ENCODE measurements at regions not wholly inside any gene's neighbourhood (a gene's known extent, or its start where the extent isn't known, plus 50 kb on each side); places are given as distances from the start of the nearest gene placed in this dataset.

DNA sequence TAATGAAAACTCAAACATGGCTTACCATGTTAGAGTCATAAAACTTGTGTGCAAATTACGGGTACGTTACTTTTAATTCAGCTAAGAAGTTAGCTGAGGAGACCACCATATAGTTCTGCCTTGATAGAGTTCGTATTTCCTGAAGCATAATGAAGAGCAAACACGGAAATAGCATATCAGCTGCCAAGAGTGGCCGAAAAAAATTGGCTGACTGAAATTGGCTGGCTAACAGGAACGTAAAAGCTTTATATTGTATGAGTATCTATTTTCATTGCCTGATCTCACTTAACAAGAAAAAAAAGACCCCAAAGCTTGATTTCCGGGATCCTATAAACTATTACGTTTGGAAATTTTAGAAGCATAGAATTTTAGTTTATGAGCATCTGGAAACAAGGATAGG lies 1222.9 kb downstream of the ZPLD1 start:
- TF ChIP-seq, protein P1, sequence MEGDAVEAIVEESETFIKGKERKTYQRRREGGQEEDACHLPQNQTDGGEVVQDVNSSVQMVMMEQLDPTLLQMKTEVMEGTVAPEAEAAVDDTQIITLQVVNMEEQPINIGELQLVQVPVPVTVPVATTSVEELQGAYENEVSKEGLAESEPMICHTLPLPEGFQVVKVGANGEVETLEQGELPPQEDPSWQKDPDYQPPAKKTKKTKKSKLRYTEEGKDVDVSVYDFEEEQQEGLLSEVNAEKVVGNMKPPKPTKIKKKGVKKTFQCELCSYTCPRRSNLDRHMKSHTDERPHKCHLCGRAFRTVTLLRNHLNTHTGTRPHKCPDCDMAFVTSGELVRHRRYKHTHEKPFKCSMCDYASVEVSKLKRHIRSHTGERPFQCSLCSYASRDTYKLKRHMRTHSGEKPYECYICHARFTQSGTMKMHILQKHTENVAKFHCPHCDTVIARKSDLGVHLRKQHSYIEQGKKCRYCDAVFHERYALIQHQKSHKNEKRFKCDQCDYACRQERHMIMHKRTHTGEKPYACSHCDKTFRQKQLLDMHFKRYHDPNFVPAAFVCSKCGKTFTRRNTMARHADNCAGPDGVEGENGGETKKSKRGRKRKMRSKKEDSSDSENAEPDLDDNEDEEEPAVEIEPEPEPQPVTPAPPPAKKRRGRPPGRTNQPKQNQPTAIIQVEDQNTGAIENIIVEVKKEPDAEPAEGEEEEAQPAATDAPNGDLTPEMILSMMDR (IDR thresholded peaks at IDR 0.05), result no peak
- no peak for TF ChIP-seq POLR2A (IDR thresholded peaks at IDR 0.05)
- no peak for TF ChIP-seq POLR2AphosphoS5 (IDR thresholded peaks at IDR 0.05)
- no peak for TF ChIP-seq EP300 (IDR thresholded peaks at IDR 0.05)

All from sigmoid colon (tissue), 4 donors.